Tibial nerve (tissue), 3 donors: ENCODE measurements at regions not wholly inside any gene's neighbourhood (a gene's known extent, or its start where the extent isn't known, plus 50 kb on each side); places are given as distances from the start of the nearest gene placed in this dataset.

Experiments
- POLR2A ChIP-seq, 2 donors: fragments of 450-650 bp; IDR thresholded peaks; one replicate each; pipeline ENCODE4 v1.6.1; 2017; ENCODE audit warnings: antibody characterized with exemption in 2 of 2, mild to moderate bottlenecking in 2 of 2, moderate library complexity in 2 of 2
- TF ChIP-seq, protein P1 (sequence below), 5 experiments: fragments of 200-600 bp in 3 of 5; fragments of 450-650 bp in 2 of 5; sonication (generic) in 3 of 5; IDR thresholded peaks; one replicate each; pipeline ENCODE4 v1.5.1; 2016 to 2019; ENCODE audit warnings: antibody characterized with exemption in 5 of 5, mild to moderate bottlenecking in 3 of 5, moderate library complexity in 2 of 5

DNA sequence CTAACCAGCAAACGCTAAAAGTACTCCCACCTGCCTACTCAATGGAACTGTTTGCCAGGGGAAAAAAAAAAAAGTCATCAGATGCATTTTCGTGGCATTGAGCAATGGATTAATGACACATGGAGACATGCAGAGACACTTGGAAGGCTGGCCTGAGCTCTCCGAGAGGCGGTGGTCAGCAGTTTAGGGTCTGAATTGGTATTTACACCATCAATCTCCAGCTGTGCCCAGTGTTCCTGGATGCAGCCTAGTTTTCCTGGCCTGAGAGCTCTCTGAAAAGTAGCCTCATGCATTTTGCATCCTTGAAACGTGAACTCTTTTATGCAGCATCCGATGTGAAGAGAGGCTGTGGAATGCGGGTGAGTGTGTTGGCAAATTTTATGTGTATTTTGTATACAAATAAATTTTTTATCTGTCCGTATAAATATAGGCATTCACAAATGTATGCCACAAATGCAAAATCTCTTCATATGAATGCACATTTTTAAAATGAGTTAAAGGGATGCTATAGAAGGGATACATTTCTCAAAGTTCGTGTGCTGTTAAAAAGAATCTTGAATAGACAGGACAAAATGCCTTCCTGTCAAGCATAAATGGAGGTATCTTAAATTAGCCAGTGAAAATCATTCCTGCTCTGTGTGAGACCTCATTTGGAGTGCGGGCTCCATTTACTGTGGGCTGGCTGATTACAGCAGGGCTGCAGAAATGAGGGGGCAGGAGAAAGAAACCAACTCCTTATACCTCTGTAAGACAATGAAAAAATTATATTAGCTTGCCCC, 137.7 kb upstream of the PFKP start:
- TF ChIP-seq, protein P1, sequence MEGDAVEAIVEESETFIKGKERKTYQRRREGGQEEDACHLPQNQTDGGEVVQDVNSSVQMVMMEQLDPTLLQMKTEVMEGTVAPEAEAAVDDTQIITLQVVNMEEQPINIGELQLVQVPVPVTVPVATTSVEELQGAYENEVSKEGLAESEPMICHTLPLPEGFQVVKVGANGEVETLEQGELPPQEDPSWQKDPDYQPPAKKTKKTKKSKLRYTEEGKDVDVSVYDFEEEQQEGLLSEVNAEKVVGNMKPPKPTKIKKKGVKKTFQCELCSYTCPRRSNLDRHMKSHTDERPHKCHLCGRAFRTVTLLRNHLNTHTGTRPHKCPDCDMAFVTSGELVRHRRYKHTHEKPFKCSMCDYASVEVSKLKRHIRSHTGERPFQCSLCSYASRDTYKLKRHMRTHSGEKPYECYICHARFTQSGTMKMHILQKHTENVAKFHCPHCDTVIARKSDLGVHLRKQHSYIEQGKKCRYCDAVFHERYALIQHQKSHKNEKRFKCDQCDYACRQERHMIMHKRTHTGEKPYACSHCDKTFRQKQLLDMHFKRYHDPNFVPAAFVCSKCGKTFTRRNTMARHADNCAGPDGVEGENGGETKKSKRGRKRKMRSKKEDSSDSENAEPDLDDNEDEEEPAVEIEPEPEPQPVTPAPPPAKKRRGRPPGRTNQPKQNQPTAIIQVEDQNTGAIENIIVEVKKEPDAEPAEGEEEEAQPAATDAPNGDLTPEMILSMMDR (IDR thresholded peaks at IDR 0.05) = no peak
- no peak for TF ChIP-seq POLR2A (IDR thresholded peaks at IDR 0.05)
